HEK293 (cell line): ENCODE measurements at regions not wholly inside any gene's neighbourhood (a gene's known extent, or its start where the extent isn't known, plus 50 kb on each side); places are given as distances from the start of the nearest gene placed in this dataset.

Experiments
- CTCF ChIA-PET: fragments of 350-600 bp; formaldehyde crosslinking; extraction: SDS; loops from one replicate; lab custom pipeline; 2021; ENCODE audit warnings: antibody characterized with exemption; lab: Yijun Ruan, JAX
- POLR2A ChIA-PET: fragments of 300-600 bp; formaldehyde crosslinking; extraction: SDS; loops from one replicate; lab custom pipeline; 2020; ENCODE audit warnings: antibody characterized with exemption, inconsistent platforms; lab: Yijun Ruan, JAX
- H3K27ac ChIP-seq: fragments of 200-500 bp; sonication (Bioruptor generic); 2 replicates; pipeline ENCODE4 v1.5.1; 2014; ENCODE audit warnings: low read depth, low read length, control low read depth, inconsistent platforms; ENCODE audit errors: extremely low read depth
- H3K36me3 ChIP-seq, 2 experiments: fragments of 200-500 bp in 1 of 2; sonication (Bioruptor generic) in 1 of 2; 1 replicate in 1 of 2; 2 replicates in 1 of 2; pipeline ENCODE4 v1.5.1; 2014 to 2017; ENCODE audit warnings: inconsistent platforms in 2 of 2, low read length in 2 of 2; ENCODE audit not compliant: control insufficient read depth in 2 of 2, insufficient read depth in 1 of 2
- H3K4me1 ChIP-seq: fragments of 200-500 bp; sonication (Bioruptor generic); 2 replicates; pipeline ENCODE4 v1.5.1; 2014; ENCODE audit warnings: mild to moderate bottlenecking, low read length, inconsistent platforms; ENCODE audit not compliant: control insufficient read depth, insufficient read depth
- H3K4me3 ChIP-seq: 2 replicates; pipeline ENCODE4 v1.5.1; 2011; ENCODE audit warnings: low read depth, mild to moderate bottlenecking, control low read depth, low read length, moderate library complexity
- H3K9me3 ChIP-seq: fragments of 200-500 bp; sonication (Bioruptor generic); 2 replicates; pipeline ENCODE4 v1.5.1; 2014; ENCODE audit warnings: low read depth, low read length, inconsistent platforms; ENCODE audit not compliant: control insufficient read depth, insufficient read depth
- EGR2 ChIP-seq: fragments of 450-650 bp; formaldehyde crosslinking; IDR thresholded peaks from 2 replicates; pipeline ENCODE4 v1.5.1; 2016; ENCODE audit warnings: low read depth, missing biosample characterization, missing genetic modification characterization
- SALL2 ChIP-seq: fragments of 450-650 bp; formaldehyde crosslinking; IDR thresholded peaks from 2 replicates; pipeline ENCODE4 v1.5.0; 2017; ENCODE audit warnings: missing biosample characterization, mild to moderate bottlenecking, missing genetic modification characterization, borderline replicate concordance
- TSHZ1 ChIP-seq: fragments of 450-650 bp; formaldehyde crosslinking; IDR thresholded peaks from 2 replicates; pipeline ENCODE4 v1.5.1; 2016; ENCODE audit warnings: missing biosample characterization, missing genetic modification characterization, borderline replicate concordance
- ZBTB17 ChIP-seq: fragments of 450-650 bp; formaldehyde crosslinking; IDR thresholded peaks from 2 replicates; pipeline ENCODE4 v1.5.1; 2016; ENCODE audit warnings: missing biosample characterization, missing genetic modification characterization
- ZBTB7A ChIP-seq: fragments of 450-650 bp; formaldehyde crosslinking; IDR thresholded peaks from 2 replicates; pipeline ENCODE4 v1.5.1; 2016; ENCODE audit warnings: low read depth, missing biosample characterization, missing genetic modification characterization
- ZEB2 ChIP-seq: fragments of 450-650 bp; formaldehyde crosslinking; IDR thresholded peaks from 2 replicates; pipeline ENCODE4 v1.5.1; 2016; ENCODE audit warnings: missing biosample characterization, missing genetic modification characterization
- ZFHX2 ChIP-seq: fragments of 450-650 bp; formaldehyde crosslinking; conservative IDR thresholded peaks from 2 replicates; pipeline ENCODE4 v1.5.1; 2016; ENCODE audit warnings: missing biosample characterization, missing genetic modification characterization
- ZNF211 ChIP-seq: fragments of 450-650 bp; formaldehyde crosslinking; IDR thresholded peaks from 2 replicates; pipeline ENCODE4 v1.5.1; 2016; ENCODE audit warnings: low read depth, missing biosample characterization, missing genetic modification characterization
- ZNF214 ChIP-seq: fragments of 450-650 bp; formaldehyde crosslinking; IDR thresholded peaks from 2 replicates; pipeline ENCODE4 v1.5.1; 2017; ENCODE audit warnings: missing biosample characterization, mild to moderate bottlenecking, missing genetic modification characterization, borderline replicate concordance
- ZNF350 ChIP-seq: fragments of 450-650 bp; formaldehyde crosslinking; IDR thresholded peaks from 2 replicates; pipeline ENCODE4 v1.5.0; 2017; ENCODE audit warnings: missing biosample characterization, mild to moderate bottlenecking, missing genetic modification characterization
- ZNF423 ChIP-seq: fragments of 450-650 bp; formaldehyde crosslinking; IDR thresholded peaks from 2 replicates; pipeline ENCODE4 v1.5.1; 2016; ENCODE audit warnings: missing biosample characterization, missing genetic modification characterization
- ZSCAN23 ChIP-seq: fragments of 450-650 bp; formaldehyde crosslinking; IDR thresholded peaks from 2 replicates; pipeline ENCODE4 v1.5.1; 2016; ENCODE audit warnings: missing biosample characterization, missing genetic modification characterization

- H3K4me1 ChIP-seq = no peaks in the 10 kb centered on the region
- TF ChIP-seq TSHZ1 (tag by site-specific recombination) = no peak
- no peak for TF ChIP-seq ZNF214 (tag by site-specific recombination)
- TF ChIP-seq ZNF211 = no peak
Measured at GRCh38 chr6:163719028-163719742, 304.7 kb downstream of the QKI start.

GRCh38 chr6:163718537-163718936 lies 304.0 kb downstream of the QKI start:
- no peaks in the 10 kb centered on the region for H3K4me1 ChIP-seq
- ChIA-PET CTCF (interaction anchor here (0.5 kb wide), 2 partner anchors 537 to 1250 kb away, joined by 4 to 9 read pairs; no protein-coding TSS in a partner anchor), POLR2A (no interaction called here)
- no peak overlapping the region for H3K4me3 ChIP-seq
- H3K36me3 ChIP-seq = no peaks in the 10 kb centered on the region
- no peaks in the 10 kb centered on the region for H3K9me3 ChIP-seq
- TF ChIP-seq ZNF423 (no peak), ZSCAN23 (no peak)
- H3K27ac ChIP-seq = no peak overlapping the region

More at GRCh38 chr6:163719028-163719742, 304.7 kb downstream of the QKI start:
- Histone ChIP-seq H3K36me3 (no peaks in the 10 kb centered on the region), H3K4me3 (no peak overlapping the region), H3K9me3 (no peaks in the 10 kb centered on the region), H3K27ac (no peak overlapping the region)
- ChIA-PET CTCF (interaction anchor here (0.5 kb wide), 1 partner anchor 538 kb away, joined by 4 read pairs; no protein-coding TSS in a partner anchor), POLR2A (no interaction called here)

GRCh38 chr6:163717106-163717764 lies 302.7 kb downstream of the QKI start:
- Histone ChIP-seq H3K9me3 (no peaks in the 10 kb centered on the region), H3K4me1 (no peaks in the 10 kb centered on the region)
- CTCF ChIA-PET = no interaction called here
- peak; percentile 54; the same call in 1 of the 2 replicates for TF ChIP-seq EGR2 (tag by site-specific recombination)
- no peak for TF ChIP-seq SALL2 (tag by site-specific recombination)
- TF ChIP-seq ZBTB17 (tag by site-specific recombination) = no peak
- TF ChIP-seq ZFHX2 (tag by site-specific recombination) = peak; percentile 45
- TF ChIP-seq ZEB2 (tag by site-specific recombination) = no peak
- no peak for TF ChIP-seq ZBTB7A (tag by site-specific recombination)
- TF ChIP-seq, all 188 proteins: peak for 2
- Histone ChIP-seq H3K4me3 (no peak overlapping the region), H3K27ac (no peak overlapping the region), H3K36me3 (no peaks in the 10 kb centered on the region)
- POLR2A ChIA-PET = no interaction called here

- no peak overlapping the region for H3K4me3 ChIP-seq
- CTCF ChIA-PET = no interaction called here
- TF ChIP-seq ZNF350 (tag by site-specific recombination) = no peak
- TF ChIP-seq EGR2 (tag by site-specific recombination) = peak; percentile 15; the same call in 1 of the 2 replicates
- H3K9me3 ChIP-seq = no peaks in the 10 kb centered on the region
- H3K4me1 ChIP-seq = no peaks in the 10 kb centered on the region
- no peaks in the 10 kb centered on the region for H3K36me3 ChIP-seq
- H3K27ac ChIP-seq = no peak overlapping the region
- POLR2A ChIA-PET = no interaction called here
Measured at GRCh38 chr6:163716690-163717089, 302.2 kb downstream of the QKI start.
